ENCODE measurements at regions not wholly inside any gene's neighbourhood (a gene's known extent, or its start where the extent isn't known, plus 50 kb on each side); places are given as distances from the start of the nearest gene placed in this dataset.
"Not testable (repeated sequence)": the region's sequence is repeated elsewhere in the genome, so short reads cannot be mapped to it uniquely, and the experiment has no call there.

GRCh38 chr21:10359120-10359519 lies 162.3 kb upstream of the TPTE start:
- H2BK12ac ChIP-seq (ENCODE audit: low read depth, low read length); POLR2A ChIA-PET (ENCODE audit: partially characterized antibody); H2AFZ ChIP-seq (ENCODE audit: low read length); H2BK5ac ChIP-seq (ENCODE audit: low read depth, low read length); H3K9ac ChIP-seq (replicated peaks in 1 of 4; ENCODE audit: extremely low read depth in 1 of 4, low read depth in 3 of 4, low read length in 3 of 4); H4K20me1 ChIP-seq (replicated peaks in 1 of 2; ENCODE audit: control insufficient read depth in 1 of 2, insufficient read depth in 2 of 2, low read length in 2 of 2); H3K27me3 ChIP-seq (replicated peaks in 1 of 4; ENCODE audit: control insufficient read depth in 3 of 4, extremely low read depth in 1 of 4, insufficient read depth in 3 of 4, low read length in 3 of 4); FAIRE-seq; H4K8ac ChIP-seq (ENCODE audit: extremely low read depth, insufficient read depth, low read length); H2BK120ac ChIP-seq (replicated peaks; ENCODE audit: low read depth, low read length); H4K5ac ChIP-seq (ENCODE audit: insufficient read length, low read depth, low read length); H3K23me2 ChIP-seq (ENCODE audit: low read depth, low read length); H3K27ac ChIP-seq (ENCODE audit: low read depth, low read length); H3K4me1 ChIP-seq (replicated peaks in 1 of 4; ENCODE audit: control insufficient read depth in 3 of 4, insufficient read depth in 4 of 4, low read length in 3 of 4); H3K4me2 ChIP-seq (ENCODE audit: insufficient read depth in 1 of 2, low read depth in 2 of 2, low read length in 2 of 2); H2BK20ac ChIP-seq (ENCODE audit: low read length); H3K4me3 ChIP-seq (ENCODE audit: extremely low read depth in 1 of 4, insufficient read depth in 2 of 4, low read depth in 3 of 4, low read length in 4 of 4); H3K18ac ChIP-seq (ENCODE audit: extremely low read depth, low read length); H3K56ac ChIP-seq (replicated peaks; ENCODE audit: insufficient read length, low read depth, low read length); CTCF ChIA-PET (ENCODE audit: partially characterized antibody); H2AK5ac ChIP-seq (ENCODE audit: low read depth, low read length); H3K14ac ChIP-seq (ENCODE audit: insufficient read length); H3K23ac ChIP-seq (ENCODE audit: insufficient read length); H3K36me3 ChIP-seq (ENCODE audit: control insufficient read depth in 2 of 4, insufficient read depth in 4 of 4, low read length in 3 of 4); H2BK15ac ChIP-seq (ENCODE audit: low read length); H3K79me1 ChIP-seq (ENCODE audit: low read depth, low read length); DNase-seq (ENCODE audit: low read depth in 1 of 2, low spot score in 2 of 2); H3K79me2 ChIP-seq (ENCODE audit: control insufficient read depth in 1 of 2, insufficient read depth in 2 of 2, low read length in 2 of 2); H4K91ac ChIP-seq (replicated peaks; ENCODE audit: insufficient read length, low read length); H3K4ac ChIP-seq (replicated peaks; ENCODE audit: insufficient read length, low read depth, low read length): not testable (repeated sequence)
- H3K9me3 ChIP-seq (ENCODE audit: insufficient read depth in 2 of 2, low read depth in 1 of 2, low read length in 1 of 2): peaks cover 67 to 87% of the 10 kb centered on the region in 2 experiments
- 84% methylated on average over 2 of the region's 2 CpGs; no CpG with 5 or more reads in 1 of the 2 experiments for WGBS, 2 experiments (ENCODE audit: extremely low coverage in 1 of 2, insufficient coverage in 1 of 2, insufficient read length in 1 of 2, insufficient replicate concordance in 2 of 2, low coverage in 1 of 2, low lambda C conversion rate in 2 of 2, missing lambda C conversion rate in 1 of 2)

- H3K4me3 ChIP-seq (ENCODE audit: extremely low read depth in 1 of 4, insufficient read depth in 2 of 4, low read depth in 3 of 4, low read length in 4 of 4); H2BK20ac ChIP-seq (ENCODE audit: low read length); H2BK120ac ChIP-seq (replicated peaks; ENCODE audit: low read depth, low read length); H3K27me3 ChIP-seq (replicated peaks in 1 of 4; ENCODE audit: control insufficient read depth in 3 of 4, extremely low read depth in 1 of 4, insufficient read depth in 3 of 4, low read length in 3 of 4); H2BK15ac ChIP-seq (ENCODE audit: low read length); H3K79me2 ChIP-seq (ENCODE audit: control insufficient read depth in 1 of 2, insufficient read depth in 2 of 2, low read length in 2 of 2); H3K36me3 ChIP-seq (ENCODE audit: control insufficient read depth in 2 of 4, insufficient read depth in 4 of 4, low read length in 3 of 4); POLR2A ChIA-PET (ENCODE audit: partially characterized antibody); H4K91ac ChIP-seq (replicated peaks; ENCODE audit: insufficient read length, low read length); CTCF ChIA-PET (ENCODE audit: partially characterized antibody); H3K14ac ChIP-seq (ENCODE audit: insufficient read length); H4K5ac ChIP-seq (ENCODE audit: insufficient read length, low read depth, low read length); H3K79me1 ChIP-seq (ENCODE audit: low read depth, low read length); H3K9ac ChIP-seq (replicated peaks in 1 of 4; ENCODE audit: extremely low read depth in 1 of 4, low read depth in 3 of 4, low read length in 3 of 4); H3K18ac ChIP-seq (ENCODE audit: extremely low read depth, low read length); H2BK5ac ChIP-seq (ENCODE audit: low read depth, low read length); H2AK5ac ChIP-seq (ENCODE audit: low read depth, low read length); H3K4me2 ChIP-seq (ENCODE audit: insufficient read depth in 1 of 2, low read depth in 2 of 2, low read length in 2 of 2); H2AFZ ChIP-seq (ENCODE audit: low read length); H3K23me2 ChIP-seq (ENCODE audit: low read depth, low read length); H3K4ac ChIP-seq (replicated peaks; ENCODE audit: insufficient read length, low read depth, low read length); H4K20me1 ChIP-seq (replicated peaks in 1 of 2; ENCODE audit: control insufficient read depth in 1 of 2, insufficient read depth in 2 of 2, low read length in 2 of 2); H3K56ac ChIP-seq (replicated peaks; ENCODE audit: insufficient read length, low read depth, low read length); H3K23ac ChIP-seq (ENCODE audit: insufficient read length); H3K27ac ChIP-seq (ENCODE audit: low read depth, low read length); H3K4me1 ChIP-seq (replicated peaks in 1 of 4; ENCODE audit: control insufficient read depth in 3 of 4, insufficient read depth in 4 of 4, low read length in 3 of 4); FAIRE-seq; DNase-seq (ENCODE audit: low read depth in 1 of 2, low spot score in 2 of 2); H4K8ac ChIP-seq (ENCODE audit: extremely low read depth, insufficient read depth, low read length); H2BK12ac ChIP-seq (ENCODE audit: low read depth, low read length): not testable (repeated sequence)
- H3K9me3 ChIP-seq (ENCODE audit: insufficient read depth in 2 of 2, low read depth in 1 of 2, low read length in 1 of 2): peaks cover 61 to 79% of the 10 kb centered on the region in 2 experiments
- WGBS, 2 experiments (ENCODE audit: extremely low coverage in 1 of 2, insufficient coverage in 1 of 2, insufficient read length in 1 of 2, insufficient replicate concordance in 2 of 2, low coverage in 1 of 2, low lambda C conversion rate in 2 of 2, missing lambda C conversion rate in 1 of 2): 75% methylated on average over 4 of the region's 4 CpGs; no CpG with 5 or more reads in 1 of the 2 experiments
These were observed 161.5 kb upstream of the TPTE start for GRCh38 chr21:10359911-10360310.

All from H1 (cell line).